GM10266 (cell line): ENCODE measurements at regions not wholly inside any gene's neighbourhood (a gene's known extent, or its start where the extent isn't known, plus 50 kb on each side); places are given as distances from the start of the nearest gene placed in this dataset.
"Not testable (repeated sequence)": the region's sequence is repeated elsewhere in the genome, so short reads cannot be mapped to it uniquely, and the experiment has no call there.

Experiments used
- DNase-seq: peaks from one replicate; pipeline ENCODE4 v3.0.0; 2012; ENCODE audit errors: extremely low spot score
- CTCF ChIP-seq: IDR thresholded peaks from 2 replicates; pipeline ENCODE4 v1.5.1; 2012; ENCODE audit warnings: mild to moderate bottlenecking, low read depth; ENCODE audit not compliant: control insufficient read depth, insufficient read depth; ENCODE audit errors: missing control alignments

- no peak for DNase-seq
- no peak for TF ChIP-seq CTCF
Observed at GRCh38 chr2:39583781-39584180, 81.9 kb upstream of the TMEM178A start.

GRCh38 chr2:39584283-39584965 lies 81.3 kb upstream of the TMEM178A start:
- TF ChIP-seq CTCF, result no peak
- no peak for DNase-seq

GRCh38 chr2:39585531-39585930 lies 80.2 kb upstream of the TMEM178A start:
- not testable (repeated sequence) for DNase-seq

DNA sequence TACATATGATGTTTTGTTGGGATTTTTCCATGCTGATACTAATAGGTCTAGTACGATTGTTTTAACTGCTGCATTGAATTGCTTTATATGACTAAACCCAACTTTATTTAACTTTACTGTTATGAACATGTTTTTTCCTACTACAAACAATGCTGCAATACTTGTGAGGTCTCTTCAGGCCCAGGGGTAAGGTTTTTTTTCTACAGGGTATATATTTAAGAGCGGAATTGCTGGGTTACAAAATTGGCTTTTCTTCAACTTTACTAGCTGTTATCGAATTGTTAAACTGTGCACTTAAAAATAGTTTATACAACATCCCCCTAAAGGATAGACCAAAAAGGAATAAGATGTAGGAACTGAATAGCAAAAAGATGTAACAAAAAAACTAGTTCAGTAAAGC lies 78.5 kb upstream of the TMEM178A start:
- no peak for DNase-seq
- TF ChIP-seq CTCF, result no peak

- DNase-seq, result no peak
- no peak for TF ChIP-seq CTCF
Observed at GRCh38 chr2:39587641-39588040, 78.1 kb upstream of the TMEM178A start.

DNA sequence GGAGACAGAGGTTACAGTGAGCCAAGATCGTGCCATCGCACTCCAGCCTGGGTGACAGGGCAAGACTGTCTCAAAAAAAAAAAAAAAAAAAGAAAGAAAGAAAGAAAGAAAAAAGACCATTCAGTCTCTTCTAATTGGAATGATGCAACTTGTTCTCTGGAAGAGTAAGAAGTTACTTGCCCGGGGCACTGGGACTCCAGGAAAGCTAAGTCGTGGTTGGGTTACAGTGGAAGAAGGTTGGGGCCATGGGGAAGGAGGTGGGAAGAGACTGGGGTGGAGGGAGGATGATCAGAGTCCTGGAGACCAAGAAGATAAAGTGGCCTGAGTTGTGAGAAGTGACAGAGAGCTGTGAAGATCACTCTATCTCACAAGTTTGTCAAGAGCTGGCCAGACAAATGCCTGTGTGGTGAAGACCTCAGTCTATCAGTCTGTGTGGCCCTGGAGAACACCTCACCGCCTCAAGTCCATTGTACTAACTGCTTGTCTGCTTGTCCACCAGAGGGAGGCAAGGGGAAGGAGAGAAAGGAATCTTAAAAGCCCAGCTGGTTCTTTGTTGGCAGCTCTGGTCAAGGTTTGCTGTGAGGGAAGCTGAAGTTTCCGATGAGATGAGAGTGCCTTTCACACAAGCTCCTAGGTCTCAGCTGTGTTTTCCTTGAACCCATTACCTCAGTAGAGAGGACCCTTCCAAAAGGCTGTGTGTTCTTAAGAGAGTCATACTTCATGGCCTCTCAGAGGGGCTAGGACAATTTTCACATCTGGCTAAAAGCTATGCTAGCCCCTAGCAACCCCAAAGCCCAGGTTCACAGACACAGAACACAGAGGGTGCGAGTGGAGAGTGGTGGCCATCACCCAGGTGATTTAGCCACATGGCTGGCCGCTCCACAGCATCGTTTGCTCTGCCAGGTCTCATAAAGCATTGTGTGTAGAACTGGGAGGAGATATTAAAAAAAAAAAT lies 72.0 kb upstream of the TMEM178A start:
- peak; percentile 38 for DNase-seq
- TF ChIP-seq CTCF, result peak; percentile 39

DNA sequence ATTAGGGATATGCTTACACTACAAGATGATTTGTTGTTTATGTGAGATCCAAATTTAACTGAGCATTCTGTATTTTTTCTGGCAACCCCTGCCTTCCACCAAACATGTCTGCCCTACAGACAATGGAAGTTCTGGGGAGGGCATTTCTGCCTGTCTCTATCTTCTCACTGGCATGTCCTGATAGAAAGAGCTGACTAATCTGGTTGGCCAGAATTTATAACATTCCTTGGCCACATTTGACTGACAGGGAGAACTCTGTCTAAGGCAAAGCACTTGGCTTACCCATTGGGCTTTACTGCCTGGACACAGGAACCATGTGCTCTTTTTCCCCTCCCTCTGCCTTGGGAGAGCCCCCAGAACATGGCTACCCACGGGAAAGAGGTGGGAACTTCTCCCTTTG lies 70.6 kb upstream of the TMEM178A start:
- DNase-seq, result no peak
- no peak for TF ChIP-seq CTCF
